ENCODE measurements at regions not wholly inside any gene's neighbourhood (a gene's known extent, or its start where the extent isn't known, plus 50 kb on each side); places are given as distances from the start of the nearest gene placed in this dataset.

DNA sequence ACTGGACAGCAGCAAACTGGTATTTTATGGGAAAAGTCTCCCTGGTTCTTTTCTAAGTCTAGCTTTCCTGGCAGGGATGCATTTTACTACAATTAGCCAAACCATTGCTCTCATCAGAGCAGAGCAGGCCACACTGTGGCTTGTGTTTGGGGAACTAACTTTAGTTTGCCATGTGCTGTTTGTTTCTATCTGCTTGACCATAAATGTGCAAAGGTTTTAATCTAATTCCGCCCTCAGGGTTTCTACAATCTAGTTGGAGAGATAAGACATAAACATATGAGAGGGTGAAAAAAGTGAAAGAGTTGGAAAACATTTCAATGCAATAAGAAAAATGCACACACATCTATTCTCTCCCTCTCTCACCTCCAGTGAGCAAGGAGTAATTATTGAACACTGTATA lies 86.9 kb upstream of the MAPK4 start:
- TF ChIP-seq, protein P1, sequence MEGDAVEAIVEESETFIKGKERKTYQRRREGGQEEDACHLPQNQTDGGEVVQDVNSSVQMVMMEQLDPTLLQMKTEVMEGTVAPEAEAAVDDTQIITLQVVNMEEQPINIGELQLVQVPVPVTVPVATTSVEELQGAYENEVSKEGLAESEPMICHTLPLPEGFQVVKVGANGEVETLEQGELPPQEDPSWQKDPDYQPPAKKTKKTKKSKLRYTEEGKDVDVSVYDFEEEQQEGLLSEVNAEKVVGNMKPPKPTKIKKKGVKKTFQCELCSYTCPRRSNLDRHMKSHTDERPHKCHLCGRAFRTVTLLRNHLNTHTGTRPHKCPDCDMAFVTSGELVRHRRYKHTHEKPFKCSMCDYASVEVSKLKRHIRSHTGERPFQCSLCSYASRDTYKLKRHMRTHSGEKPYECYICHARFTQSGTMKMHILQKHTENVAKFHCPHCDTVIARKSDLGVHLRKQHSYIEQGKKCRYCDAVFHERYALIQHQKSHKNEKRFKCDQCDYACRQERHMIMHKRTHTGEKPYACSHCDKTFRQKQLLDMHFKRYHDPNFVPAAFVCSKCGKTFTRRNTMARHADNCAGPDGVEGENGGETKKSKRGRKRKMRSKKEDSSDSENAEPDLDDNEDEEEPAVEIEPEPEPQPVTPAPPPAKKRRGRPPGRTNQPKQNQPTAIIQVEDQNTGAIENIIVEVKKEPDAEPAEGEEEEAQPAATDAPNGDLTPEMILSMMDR (IDR thresholded peaks at IDR 0.05) = no peak
- TF ChIP-seq POLR2A (IDR thresholded peaks at IDR 0.05) = no peak

Data from lower leg skin (tissue), 3 donors.